Stimulated activated CD4-positive, alpha-beta T cell treated with anti-CD3 and anti-CD28 coated beads, TNF-alpha, amount 100 ng/mL, for 24 hours (primary cell): ENCODE measurements at regions not wholly inside any gene's neighbourhood (a gene's known extent, or its start where the extent isn't known, plus 50 kb on each side); places are given as distances from the start of the nearest gene placed in this dataset.
"Not testable (repeated sequence)": the region's sequence is repeated elsewhere in the genome, so short reads cannot be mapped to it uniquely, and the experiment has no call there.

Experiments
- DNase-seq, 3 experiments: peaks; one replicate each; pipeline ENCODE4 v3.0.0-alpha.2; 2020; ENCODE audit warnings: low read depth in 3 of 3

- no peak for DNase-seq
Measured at GRCh38 chr21:28703861-28704260, 288.8 kb downstream of the LTN1 start.

- DNase-seq: no peak
Measured at GRCh38 chr21:28699596-28700259, 292.9 kb downstream of the LTN1 start.

DNA sequence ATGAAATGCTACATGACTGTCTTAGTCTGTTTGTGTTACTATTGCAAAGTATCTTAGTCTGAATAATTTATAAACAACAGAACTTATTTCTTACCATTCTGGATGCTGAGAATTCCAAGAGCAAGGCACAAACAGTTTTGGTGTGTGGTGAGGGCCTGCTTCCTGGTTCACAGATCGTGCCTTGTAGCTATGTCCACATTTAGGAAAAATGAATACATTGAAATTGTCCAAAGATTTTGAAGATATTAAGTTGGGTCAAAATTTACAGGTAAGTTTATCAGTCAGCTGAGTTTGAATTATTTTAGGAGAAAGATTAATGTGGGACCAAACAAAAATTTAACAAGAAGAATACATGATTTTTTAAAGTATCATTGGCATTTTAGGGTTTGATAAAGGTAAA is 293.5 kb downstream of the LTN1 start:
- no peak for DNase-seq

- DNase-seq: no peak
Measured at GRCh38 chr21:28696844-28697410, 295.8 kb downstream of the LTN1 start.

GRCh38 chr21:28693476-28693875 is 299.2 kb downstream of the LTN1 start:
- no peak for DNase-seq

DNA sequence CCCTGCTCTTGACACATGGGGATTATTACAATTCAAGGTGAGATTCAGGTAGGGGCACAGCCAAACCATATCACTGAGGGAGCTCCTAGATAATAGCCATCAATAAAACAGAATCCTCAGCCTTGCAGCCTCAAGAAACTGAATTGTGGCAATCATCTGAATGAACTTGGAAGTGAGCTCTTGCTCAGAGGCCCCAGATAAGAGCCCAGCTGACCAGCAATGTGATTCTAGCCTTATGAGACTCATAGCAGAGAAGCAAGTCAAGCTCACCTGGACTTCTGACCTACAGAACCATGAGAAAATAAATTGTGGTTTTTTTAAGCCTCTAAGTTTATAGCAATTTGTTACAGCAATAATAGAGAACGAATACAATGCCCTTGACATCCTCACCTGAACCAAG is 302.5 kb downstream of the LTN1 start:
- no peak for DNase-seq

- DNase-seq: no peak
Measured at GRCh38 chr21:28688381-28688780, 304.3 kb downstream of the LTN1 start.

- no peak for DNase-seq
Measured at GRCh38 chr21:28687586-28687985, 305.1 kb downstream of the LTN1 start.

DNA sequence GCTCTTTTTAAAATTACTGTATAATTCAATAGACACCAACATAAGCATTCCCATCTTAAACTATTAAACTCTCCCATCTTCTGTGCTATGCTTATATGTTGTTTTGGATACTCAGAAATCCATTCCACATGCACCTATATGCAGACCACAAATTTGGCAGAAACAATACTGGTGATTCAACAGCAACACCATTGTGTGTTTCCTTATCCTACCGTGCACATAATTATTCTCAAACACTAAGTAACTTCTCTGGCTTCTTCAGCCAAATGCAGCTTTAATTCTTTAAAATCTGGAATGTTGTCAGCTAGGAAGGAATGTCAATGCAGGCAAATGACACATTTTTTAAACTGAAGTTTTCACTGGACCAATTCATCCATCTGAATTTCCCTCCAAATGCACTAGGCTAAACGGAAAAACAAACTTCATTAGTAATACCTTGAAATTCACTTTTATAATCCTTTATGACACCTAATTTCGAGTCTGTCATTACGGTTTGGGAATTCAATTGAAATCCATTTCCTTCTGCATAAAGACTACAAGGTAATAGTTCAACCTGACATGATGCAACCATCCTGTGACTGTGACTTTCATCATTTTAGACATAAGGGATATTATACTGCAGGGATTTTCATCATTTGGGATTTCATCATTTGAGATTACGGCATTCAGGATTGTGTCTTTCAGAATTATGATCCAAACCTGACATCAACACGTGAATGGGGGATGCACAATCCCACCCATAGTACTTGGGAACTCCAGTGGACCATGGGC is 308.5 kb downstream of the LTN1 start:
- DNase-seq: no peak

DNA sequence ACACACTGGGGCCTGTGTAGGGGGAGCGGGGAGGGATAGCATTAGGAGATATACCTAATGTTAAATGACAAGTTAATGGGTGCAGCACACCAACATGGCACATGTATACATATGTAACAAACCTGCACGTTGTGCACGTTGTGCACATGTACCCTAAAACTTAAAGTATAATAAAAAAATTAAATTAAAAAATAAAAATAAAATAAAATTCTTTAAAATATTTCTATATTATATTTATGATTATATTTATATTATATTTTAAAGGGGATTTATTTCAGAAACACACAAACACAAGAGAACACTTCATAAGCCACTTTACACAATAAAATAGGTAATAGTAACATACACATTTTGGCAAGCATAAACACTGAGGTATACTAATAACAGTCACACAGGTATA is 309.8 kb downstream of the LTN1 start:
- not testable (repeated sequence) for DNase-seq

GRCh38 chr21:28677096-28677495 is 315.6 kb downstream of the LTN1 start:
- not testable (repeated sequence) for DNase-seq

GRCh38 chr21:28675331-28676041 is 317.2 kb downstream of the LTN1 start:
- DNase-seq: no peak

DNA sequence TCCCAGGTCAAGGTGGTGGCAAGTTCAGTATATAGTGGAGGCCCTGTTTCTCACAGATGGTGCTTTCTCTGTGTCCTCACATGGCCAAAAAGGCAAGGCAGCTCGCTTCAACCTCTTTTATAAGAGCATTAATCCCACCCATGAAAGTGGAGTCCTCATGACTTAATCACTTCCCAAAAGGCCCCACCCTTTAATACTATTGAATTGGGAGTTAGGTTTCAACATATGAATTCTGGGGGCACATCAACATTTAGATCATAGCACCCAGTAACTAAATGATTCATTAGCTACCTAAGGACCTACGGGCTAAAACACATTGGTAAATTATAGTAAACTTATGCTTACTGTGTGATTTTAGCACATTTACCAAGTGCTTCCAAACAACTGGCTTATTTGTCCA is 317.9 kb downstream of the LTN1 start:
- no peak for DNase-seq

DNA sequence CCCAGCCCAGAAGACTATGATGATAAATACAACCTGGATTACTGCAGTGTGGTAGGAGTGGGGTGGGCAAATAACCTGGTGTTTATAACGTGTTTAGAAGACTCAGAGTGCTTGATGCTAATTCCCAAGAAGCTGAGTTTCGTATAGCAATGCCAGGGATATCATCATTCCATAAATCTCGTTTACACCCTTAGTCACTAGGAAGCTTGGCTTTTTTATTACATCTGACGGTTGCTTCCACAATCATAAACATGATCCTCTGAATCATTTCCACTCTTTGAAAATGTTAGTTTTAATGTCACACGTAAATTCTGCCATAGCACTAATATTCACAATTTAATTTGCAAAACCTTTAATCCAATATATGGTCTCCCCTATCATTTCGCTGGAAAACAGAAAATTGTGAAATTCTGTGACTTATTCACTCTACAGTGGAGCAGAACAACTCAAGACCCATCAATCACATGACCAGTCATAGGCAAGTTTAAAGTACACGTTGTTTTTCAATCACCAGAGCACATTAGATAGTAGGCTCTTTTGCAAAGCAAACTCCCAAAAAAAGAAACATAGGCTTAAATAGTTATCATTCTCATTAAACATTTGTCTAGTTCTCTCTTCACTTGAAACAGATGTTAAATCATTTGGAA is 321.0 kb downstream of the LTN1 start:
- DNase-seq: no peak

DNA sequence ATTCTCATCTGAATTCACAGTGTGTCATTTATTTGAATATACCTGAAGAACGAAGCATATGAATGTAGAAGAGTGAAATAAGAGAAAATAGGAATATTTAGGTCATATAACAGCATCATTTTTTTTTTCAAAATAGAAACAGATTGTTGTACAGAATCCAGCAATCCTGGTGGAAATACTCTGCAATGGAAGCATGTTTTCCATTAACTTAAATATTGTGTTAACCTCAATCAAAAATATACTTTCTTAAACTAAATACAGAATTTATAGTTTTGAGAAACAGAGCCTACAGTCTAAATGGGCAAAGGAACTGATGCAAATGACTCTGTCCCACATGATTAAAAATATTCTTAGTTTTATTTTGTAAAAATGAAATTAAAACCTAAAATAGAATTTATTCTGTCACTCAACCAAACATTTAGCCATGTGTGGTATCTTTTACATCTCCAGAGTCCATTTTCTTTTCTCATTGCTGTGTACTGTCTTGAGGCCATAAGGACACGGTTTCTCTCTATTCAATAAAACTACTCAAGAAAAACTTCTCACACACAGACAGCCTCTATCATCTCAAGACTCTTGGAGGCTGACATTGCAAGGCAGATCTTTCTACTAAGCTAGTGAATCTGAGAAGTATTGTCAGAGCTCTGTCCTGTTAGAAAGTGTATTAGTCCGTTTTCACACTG is 322.6 kb downstream of the LTN1 start:
- DNase-seq: no peak

DNA sequence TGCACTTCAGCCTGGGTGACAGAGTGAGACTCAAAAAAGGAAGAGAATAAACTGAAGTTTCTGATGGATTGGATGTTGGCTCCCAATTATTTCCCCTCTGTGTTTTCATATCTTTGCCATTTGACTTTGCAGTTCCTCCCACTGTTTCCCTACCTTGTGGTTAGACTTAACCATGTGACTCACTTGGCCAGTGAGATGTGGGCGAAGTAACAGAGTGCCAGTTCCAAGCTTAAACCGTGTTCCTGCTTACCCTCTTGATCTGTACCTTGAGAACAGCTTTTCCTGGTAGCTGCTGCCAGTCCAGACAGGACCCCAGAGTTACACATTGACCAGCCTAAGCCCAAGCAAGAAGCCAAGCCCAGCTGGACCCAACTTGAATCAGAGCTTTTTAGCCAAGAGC is 323.4 kb downstream of the LTN1 start:
- DNase-seq: no peak

DNA sequence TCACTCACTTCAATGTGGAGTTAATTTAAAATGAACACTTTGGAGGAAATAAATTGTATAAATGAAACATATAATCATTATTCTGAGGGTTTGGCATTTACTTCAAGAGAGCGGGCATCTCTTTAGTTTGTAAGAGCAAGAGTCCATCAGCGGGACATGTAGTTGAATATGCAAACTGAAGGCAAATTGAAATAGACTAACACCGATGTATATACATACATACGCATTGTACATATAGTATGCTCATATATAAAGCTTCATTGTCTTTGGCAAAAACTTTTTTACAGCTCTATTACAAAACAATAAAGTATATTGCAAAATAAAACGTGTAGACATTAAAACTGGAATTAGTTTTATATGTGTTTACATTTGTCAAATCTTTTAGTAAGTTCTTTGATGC is 328.9 kb downstream of the LTN1 start:
- no peak for DNase-seq

GRCh38 chr21:28663111-28663693 is 329.5 kb downstream of the LTN1 start:
- DNase-seq: no peak

DNA sequence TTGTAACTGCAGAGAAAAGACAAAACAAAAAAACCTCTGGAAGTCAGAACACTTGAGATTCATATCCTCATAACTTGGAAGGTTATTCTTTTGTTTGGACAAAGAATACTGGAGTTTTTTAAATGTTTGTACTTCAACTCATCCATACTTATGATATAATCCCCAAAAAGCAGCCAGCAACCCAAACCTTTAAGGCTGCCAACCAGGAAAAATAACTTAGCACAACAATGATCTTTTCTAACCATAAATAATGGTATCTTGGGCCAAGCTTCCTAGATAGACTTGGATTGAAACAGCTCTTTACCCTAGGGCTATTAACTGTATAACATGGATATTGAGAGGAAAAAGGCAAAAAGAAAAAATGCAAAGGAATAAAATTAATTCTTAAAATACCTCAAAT is 335.1 kb downstream of the LTN1 start:
- DNase-seq: no peak

DNA sequence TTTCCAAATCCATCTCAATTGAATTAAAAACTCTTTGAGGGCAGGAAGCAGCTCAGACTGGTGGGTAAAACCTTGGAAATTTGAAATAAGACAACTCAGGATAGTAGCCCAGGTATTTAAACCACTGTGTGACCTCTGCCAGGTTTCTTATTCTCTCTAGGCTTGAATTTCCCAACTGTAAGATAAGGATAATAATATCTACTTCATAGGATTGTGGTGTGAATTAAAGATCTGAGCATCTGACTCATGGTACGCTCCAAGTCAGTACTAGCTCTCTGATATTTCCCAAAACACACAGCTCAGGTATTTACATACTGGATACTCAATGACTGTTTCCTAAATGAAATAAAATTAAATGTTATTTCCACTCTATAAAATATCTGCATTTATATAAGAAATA is 337.2 kb downstream of the LTN1 start:
- DNase-seq: no peak

- no peak for DNase-seq
Measured at GRCh38 chr21:28654406-28654805, 338.3 kb downstream of the LTN1 start.
